Activated B cell treated with CpG ODN at 0.5 μM for 24 hours (primary cell): ENCODE measurements at regions not wholly inside any gene's neighbourhood (a gene's known extent, or its start where the extent isn't known, plus 50 kb on each side); places are given as distances from the start of the nearest gene placed in this dataset.
"Not testable (repeated sequence)": the region's sequence is repeated elsewhere in the genome, so short reads cannot be mapped to it uniquely, and the experiment has no call there.

ENCODE experiments used
- ATAC-seq: fragments of 200-7000 bp; cut with Tn5 transposase; one replicate; pipeline ENCODE4 v1.10.0; 2021; ENCODE audit warnings: low read depth, mild to moderate bottlenecking, moderate library complexity
- CTCF ChIA-PET: fragments of 350-600 bp; sonication (Branson Sonifier 250); formaldehyde crosslinking; loops from one replicate; lab custom pipeline; 2021; ENCODE audit warnings: antibody characterized with exemption; lab: Charles Lee
- POLR2A ChIA-PET: fragments of 350-600 bp; sonication (Branson Sonifier 250); formaldehyde crosslinking; loops from one replicate; lab custom pipeline; 2021; ENCODE audit warnings: antibody characterized with exemption; lab: Charles Lee
- DNase-seq: peaks from one replicate; pipeline ENCODE4 v3.0.0; 2022
- H3K27ac Mint-ChIP-seq: one replicate; pipeline ENCODE4 v1.8.0; 2020; ENCODE audit warnings: mixed read lengths
- H3K27me3 Mint-ChIP-seq: one replicate; pipeline ENCODE4 v1.8.0; 2021; ENCODE audit warnings: mixed read lengths
- H3K36me3 Mint-ChIP-seq: one replicate; pipeline ENCODE4 v1.8.0; 2021; ENCODE audit warnings: low read depth, mixed read lengths
- H3K4me1 Mint-ChIP-seq: one replicate; pipeline ENCODE4 v1.8.0; 2021; ENCODE audit warnings: mixed read lengths
- H3K4me3 Mint-ChIP-seq: one replicate; pipeline ENCODE4 v1.8.0; 2020; ENCODE audit warnings: mild to moderate bottlenecking, mixed read lengths
- H3K9me3 Mint-ChIP-seq: one replicate; pipeline ENCODE4 v1.8.0; 2020; ENCODE audit warnings: mixed read lengths
- CTCF ChIP-seq: fragments of 200-600 bp; IDR thresholded peaks from one replicate; pipeline ENCODE4 v1.8.0; 2022; ENCODE audit warnings: antibody characterized with exemption, mild to moderate bottlenecking
- intact Hi-C: fragments of 100-400 bp; cut with micrococcal nuclease; formaldehyde crosslinking; loops from one replicate; pipeline ENCODE4 v1.15.1; 2024

- peaks cover 5% of the 10 kb centered on the region for H3K9me3 Mint-ChIP-seq
- DNase-seq = no peak
- ChIA-PET CTCF (no interaction called here), POLR2A (no interaction called here)
- no peak for ATAC-seq
- H3K4me1 Mint-ChIP-seq = no peaks in the 10 kb centered on the region
- no peak overlapping the region for H3K27ac Mint-ChIP-seq
- H3K27me3 Mint-ChIP-seq = no peaks in the 10 kb centered on the region
- TF ChIP-seq CTCF = no peak
- intact Hi-C loops = no loop called here
- no peaks in the 10 kb centered on the region for H3K36me3 Mint-ChIP-seq
- no peak overlapping the region for H3K4me3 Mint-ChIP-seq
Observed at GRCh38 chr7:138214926-138215325, 138.7 kb downstream of the AKR1D1 start.

DNA sequence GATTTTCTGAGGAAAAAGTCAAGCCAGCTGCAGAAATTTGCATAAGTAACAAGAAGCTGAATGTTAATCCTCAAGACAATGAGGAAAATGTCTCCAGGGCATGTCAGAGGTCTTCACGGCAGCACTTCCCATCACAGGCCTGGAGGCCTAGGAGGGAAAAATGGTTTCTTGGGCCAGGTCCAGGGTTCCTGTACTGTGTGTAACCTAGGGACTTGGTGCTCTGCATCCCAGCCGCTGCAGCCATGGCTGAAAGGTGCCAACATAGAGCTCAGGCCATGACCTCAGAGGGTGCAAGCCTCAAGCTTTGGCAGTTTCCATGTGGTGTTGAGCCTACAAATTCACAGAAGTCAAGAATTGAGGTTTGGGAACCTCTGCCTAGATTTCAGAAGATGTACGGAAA is 144.1 kb downstream of the AKR1D1 start:
- peaks cover 21% of the 10 kb centered on the region for H3K9me3 Mint-ChIP-seq
- intact Hi-C loops, H3K4me1 Mint-ChIP-seq, H3K27ac Mint-ChIP-seq, H3K4me3 Mint-ChIP-seq, H3K36me3 Mint-ChIP-seq, H3K27me3 Mint-ChIP-seq, POLR2A ChIA-PET, DNase-seq, CTCF ChIA-PET, ATAC-seq: not testable (repeated sequence)

DNA sequence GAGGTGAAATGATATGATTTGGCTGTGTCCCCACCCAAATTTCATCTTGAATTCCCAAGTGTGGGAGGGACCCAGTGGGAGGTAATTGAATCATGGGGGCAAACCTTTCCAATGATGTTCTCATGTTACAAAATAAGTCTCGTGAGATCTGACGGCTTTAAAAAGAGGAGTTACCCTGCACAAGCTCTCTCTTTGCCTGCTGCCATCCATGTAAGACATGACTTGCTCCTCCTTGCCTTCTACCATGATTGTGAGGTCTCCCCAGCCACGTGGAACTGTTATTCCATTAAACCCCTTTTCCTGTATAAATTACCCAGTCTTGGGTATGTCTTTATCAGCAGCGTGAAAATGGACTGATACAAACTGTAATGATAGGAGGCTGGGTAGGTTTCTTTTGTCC is 145.1 kb downstream of the AKR1D1 start:
- POLR2A ChIA-PET, H3K4me1 Mint-ChIP-seq, DNase-seq, H3K4me3 Mint-ChIP-seq, CTCF ChIA-PET, intact Hi-C loops, H3K36me3 Mint-ChIP-seq, ATAC-seq, H3K27ac Mint-ChIP-seq, H3K27me3 Mint-ChIP-seq: not testable (repeated sequence)
- peaks cover 23% of the 10 kb centered on the region for H3K9me3 Mint-ChIP-seq

DNA sequence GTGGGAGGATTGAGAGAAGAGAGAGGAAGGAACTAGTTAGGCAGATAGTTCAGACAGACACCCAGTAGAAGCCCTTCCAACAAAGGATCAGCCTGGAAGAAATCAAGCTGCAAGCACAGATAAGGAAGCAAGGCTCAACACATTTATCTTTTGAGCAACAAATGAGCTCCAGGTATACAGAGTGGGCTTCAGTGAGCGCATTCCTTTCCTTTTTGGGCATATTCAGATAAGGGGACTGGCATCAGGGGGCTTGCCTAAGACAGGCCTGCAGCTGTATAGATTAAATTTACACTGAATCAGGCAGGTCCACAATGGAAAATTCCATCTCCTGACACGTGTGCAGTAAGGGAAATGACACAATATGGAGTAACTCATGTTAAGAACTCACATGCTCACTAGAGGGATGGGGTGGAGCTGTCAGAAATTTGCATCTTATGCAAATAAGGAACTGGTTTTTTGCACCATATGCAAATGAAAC is 147.2 kb downstream of the AKR1D1 start:
- H3K4me1 Mint-ChIP-seq = no peaks in the 10 kb centered on the region
- H3K36me3 Mint-ChIP-seq = no peaks in the 10 kb centered on the region
- H3K27me3 Mint-ChIP-seq = no peaks in the 10 kb centered on the region
- ChIA-PET POLR2A (no interaction called here), CTCF (no interaction called here)
- no peak for ATAC-seq
- no peak for TF ChIP-seq CTCF
- DNase-seq = no peak
- peaks cover 20% of the 10 kb centered on the region for H3K9me3 Mint-ChIP-seq
- no peak overlapping the region for H3K27ac Mint-ChIP-seq
- intact Hi-C loops = no loop called here
- H3K4me3 Mint-ChIP-seq = no peak overlapping the region

- Mint-ChIP-seq H3K27ac (no peak overlapping the region), H3K36me3 (no peaks in the 10 kb centered on the region), H3K27me3 (no peaks in the 10 kb centered on the region), H3K9me3 (peaks cover 8% of the 10 kb centered on the region), H3K4me3 (no peak overlapping the region), H3K4me1 (no peaks in the 10 kb centered on the region)
- ChIA-PET CTCF (no interaction called here), POLR2A (no interaction called here)
- no peak for TF ChIP-seq CTCF
- intact Hi-C loops = no loop called here
- ATAC-seq (no peak), DNase-seq (no peak)
Observed at GRCh38 chr7:138226001-138226476, 149.8 kb downstream of the AKR1D1 start.

- POLR2A ChIA-PET = no interaction called here
- intact Hi-C loops = no loop called here
- Mint-ChIP-seq H3K36me3 (no peaks in the 10 kb centered on the region), H3K27ac (no peak overlapping the region), H3K4me3 (no peak overlapping the region), H3K9me3 (peaks cover 6% of the 10 kb centered on the region), H3K27me3 (no peaks in the 10 kb centered on the region), H3K4me1 (no peaks in the 10 kb centered on the region)
- TF ChIP-seq CTCF = no peak
- ATAC-seq (no peak), DNase-seq (no peak)
- CTCF ChIA-PET = interaction anchor here (1.0 kb wide), 1 partner anchor 21 kb away, joined by 3 read pairs; no protein-coding TSS in a partner anchor
Observed at GRCh38 chr7:138226745-138227279, 150.6 kb downstream of the AKR1D1 start.
